Urinary bladder (tissue), 3 donors: ENCODE measurements at regions not wholly inside any gene's neighbourhood (a gene's known extent, or its start where the extent isn't known, plus 50 kb on each side); places are given as distances from the start of the nearest gene placed in this dataset.
A peak's percentile ranks its signal among the peaks of the same experiment; 100 is the strongest.

Experiments used
- DNase-seq: peaks from one replicate; pipeline ENCODE4 v3.0.0-alpha.2; 2015; ENCODE audit errors: extremely low spot score
- H3K27ac ChIP-seq: one replicate; pipeline ENCODE4 v1.5.1; 2013; ENCODE audit warnings: low read depth, mild to moderate bottlenecking, moderate library complexity
- H3K36me3 ChIP-seq: one replicate; pipeline ENCODE4 v1.6.1; 2013; ENCODE audit warnings: mild to moderate bottlenecking, moderate library complexity; ENCODE audit not compliant: insufficient read depth
- H3K4me1 ChIP-seq: one replicate; pipeline ENCODE4 v1.6.1; 2013; ENCODE audit warnings: mild to moderate bottlenecking, moderate library complexity; ENCODE audit not compliant: insufficient read depth
- H3K4me3 ChIP-seq: one replicate; pipeline ENCODE4 v1.5.1; 2013; ENCODE audit warnings: low read depth, low read length
- WGBS: extraction: QIAGEN DNeasy Blood & Tissue Kit; methylation state at CpG from one replicate; pipeline ENCODE4 v1.1.7; 2013; 5-methylcytosine and 5-hydroxymethylcytosine counted together
- donor health status: healthy with polysubstance abuse.
- donor health status: healthy.

DNA sequence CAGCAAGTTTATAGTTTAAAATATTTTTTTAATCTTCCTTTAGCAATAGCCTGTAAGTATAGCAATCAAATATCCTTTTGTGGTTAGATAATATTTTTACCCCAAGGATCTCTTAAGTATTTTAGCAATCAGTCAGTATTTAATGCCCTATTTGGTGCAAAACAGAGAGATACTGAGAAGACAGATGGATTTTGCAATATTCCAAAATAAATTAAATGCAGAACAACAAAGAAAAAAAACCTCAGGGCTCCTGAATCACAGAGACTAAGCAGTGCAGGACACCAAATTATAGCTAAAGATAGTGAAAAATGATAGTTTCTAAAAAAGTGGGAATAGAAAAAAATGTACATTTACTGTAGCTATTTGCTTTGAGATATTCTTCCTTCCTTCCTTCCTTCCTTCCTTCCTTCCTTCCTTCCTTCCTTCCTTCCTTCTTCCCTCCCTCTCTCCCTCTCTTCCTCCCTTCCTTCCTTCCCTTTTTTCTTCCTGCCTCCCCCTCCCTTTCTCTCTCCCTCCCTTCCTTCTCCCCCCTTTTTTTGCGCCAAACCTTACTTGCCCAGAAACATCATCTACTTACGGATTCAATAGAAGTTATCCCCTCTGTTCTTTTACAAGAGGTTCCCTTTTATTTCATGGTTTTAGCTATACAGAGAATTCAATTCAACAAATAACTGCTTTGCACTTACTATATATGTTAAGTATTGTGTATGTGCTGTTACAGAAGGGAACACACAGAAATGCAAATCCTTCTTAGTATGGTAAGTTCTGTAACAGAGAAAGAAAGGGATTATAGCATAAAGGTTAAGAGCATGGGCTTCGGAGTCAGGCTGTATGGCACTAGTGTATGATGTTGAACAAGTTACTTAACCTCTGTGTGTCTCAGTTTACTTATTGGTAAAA is 219.0 kb downstream of the CPE start:
- H3K4me1 ChIP-seq, result no peaks in the 10 kb centered on the region
- no peak for DNase-seq
- H3K4me3 ChIP-seq, result no peak overlapping the region
- 92% methylated on average over 3 of the region's 3 CpGs for WGBS
- no peaks in the 10 kb centered on the region for H3K36me3 ChIP-seq
- H3K27ac ChIP-seq, result no peak overlapping the region

DNA sequence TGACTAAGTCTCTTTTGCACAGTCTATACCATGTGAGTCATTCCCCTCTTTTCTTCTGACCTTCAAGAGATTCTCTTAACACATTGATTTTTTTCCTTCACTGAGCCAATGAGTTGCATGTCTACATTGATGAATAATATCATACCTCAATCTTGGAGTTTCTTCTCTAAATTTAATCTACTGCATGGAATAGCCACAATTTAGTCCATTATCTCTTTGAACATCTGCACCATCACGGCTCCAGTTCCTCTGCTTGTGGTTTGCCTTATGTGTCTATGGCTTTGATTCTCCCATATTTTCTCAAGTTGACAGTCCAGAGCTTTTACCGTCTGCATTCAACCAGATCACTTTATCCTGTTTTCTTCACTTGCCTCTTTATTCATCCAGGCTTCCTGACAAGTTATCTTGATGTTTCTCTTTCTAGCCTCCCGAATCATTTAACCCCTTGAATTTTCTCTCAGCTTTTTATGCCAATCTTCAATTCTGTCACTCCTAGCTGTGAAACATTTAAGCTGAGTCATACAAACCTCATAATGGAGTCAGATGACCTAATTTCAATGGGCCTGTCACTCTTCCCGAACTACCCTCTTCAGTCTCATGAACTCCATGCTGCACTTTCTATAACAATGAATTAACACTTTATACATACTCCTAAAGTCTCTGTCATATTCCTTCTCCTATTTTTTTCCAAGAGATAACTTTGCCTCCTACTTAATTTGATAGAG is 222.3 kb downstream of the CPE start:
- no peak overlapping the region for H3K4me3 ChIP-seq
- H3K27ac ChIP-seq, result no peak overlapping the region
- no peaks in the 10 kb centered on the region for H3K36me3 ChIP-seq
- 71% methylated on average over 4 of the region's 4 CpGs for WGBS
- DNase-seq, result no peak
- no peaks in the 10 kb centered on the region for H3K4me1 ChIP-seq

DNA sequence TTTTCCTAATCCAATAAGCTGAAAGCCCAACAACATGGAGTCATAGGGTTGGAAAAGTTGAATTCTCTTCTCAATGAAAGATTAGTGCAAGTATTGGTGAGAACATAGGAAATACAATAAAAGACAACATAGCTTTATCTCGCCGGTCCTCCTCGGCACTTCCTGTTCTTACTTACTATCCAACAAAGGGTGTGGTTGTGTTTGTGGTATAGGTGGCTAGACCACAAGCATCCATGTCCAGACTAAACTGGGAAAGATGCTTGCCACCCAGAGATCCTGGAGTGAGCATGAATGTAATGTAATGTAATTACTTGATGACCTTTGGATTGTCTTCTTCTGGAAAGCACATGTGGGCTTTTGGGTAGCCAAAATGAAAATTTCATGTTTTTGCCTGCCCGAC is 223.8 kb downstream of the CPE start:
- Histone ChIP-seq H3K27ac (no peak overlapping the region), H3K4me1 (no peaks in the 10 kb centered on the region), H3K4me3 (no peak overlapping the region), H3K36me3 (no peaks in the 10 kb centered on the region)
- WGBS, result 75% methylated on average over 4 of the region's 4 CpGs
- no peak for DNase-seq

- Histone ChIP-seq H3K27ac (no peak overlapping the region), H3K4me3 (no peak overlapping the region), H3K36me3 (no peaks in the 10 kb centered on the region), H3K4me1 (no peaks in the 10 kb centered on the region)
- no peak for DNase-seq
- 66% methylated on average over 2 of the region's 2 CpGs for WGBS
Measured at GRCh38 chr4:165604181-165604580, 225.4 kb downstream of the CPE start.

- H3K36me3 ChIP-seq, result no peaks in the 10 kb centered on the region
- DNase-seq, result no peak
- H3K27ac ChIP-seq, result no peak overlapping the region
- no peaks in the 10 kb centered on the region for H3K4me1 ChIP-seq
- WGBS, result 82% methylated on average over 1 of the region's 1 CpG
- H3K4me3 ChIP-seq, result no peak overlapping the region
Measured at GRCh38 chr4:165605811-165606210, 227.0 kb downstream of the CPE start.

DNA sequence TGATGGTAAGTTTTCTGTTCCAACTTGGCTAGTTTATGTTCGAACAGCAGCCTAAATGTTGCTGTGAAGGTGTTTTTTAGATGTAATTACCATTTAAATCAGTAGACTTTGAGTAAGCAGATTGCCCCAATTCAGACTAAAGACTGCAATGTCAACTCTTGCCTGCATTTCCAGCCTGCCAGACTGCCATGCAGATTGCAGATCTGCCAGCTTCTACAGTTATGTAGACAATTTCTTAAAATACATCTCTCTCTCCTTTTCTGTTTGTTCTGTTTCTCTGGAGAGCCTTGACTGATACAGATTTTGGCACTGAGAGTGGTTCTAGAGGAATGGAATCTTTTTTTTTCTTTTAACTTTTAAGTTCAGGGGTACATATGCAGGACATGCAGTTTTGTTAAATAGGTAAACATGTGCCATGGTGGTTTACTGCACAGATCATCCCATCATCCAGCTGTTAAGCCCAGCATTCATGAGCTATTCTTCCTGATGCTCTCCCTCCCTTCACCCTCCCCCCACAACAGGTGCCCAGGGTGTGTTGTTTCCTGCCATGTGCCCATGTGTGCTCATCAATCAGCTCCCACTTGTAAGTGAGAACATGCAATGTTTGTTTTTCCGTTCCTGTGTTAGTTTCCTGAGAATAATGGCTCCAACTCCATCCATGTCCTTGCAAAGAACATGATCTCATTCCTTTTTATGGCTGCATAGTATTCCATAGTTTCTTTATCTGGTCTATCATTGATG is 227.8 kb downstream of the CPE start:
- WGBS, result 84% methylated on average over 2 of the region's 2 CpGs
- no peak for DNase-seq
- Histone ChIP-seq H3K27ac (no peak overlapping the region), H3K36me3 (no peaks in the 10 kb centered on the region), H3K4me3 (no peak overlapping the region), H3K4me1 (no peaks in the 10 kb centered on the region)

- Histone ChIP-seq H3K27ac (no peak overlapping the region), H3K4me1 (no peaks in the 10 kb centered on the region), H3K36me3 (no peaks in the 10 kb centered on the region), H3K4me3 (no peak overlapping the region)
- no peak for DNase-seq
- WGBS, result 94% methylated on average over 2 of the region's 2 CpGs
Measured at GRCh38 chr4:165609653-165610052, 230.8 kb downstream of the CPE start.

DNA sequence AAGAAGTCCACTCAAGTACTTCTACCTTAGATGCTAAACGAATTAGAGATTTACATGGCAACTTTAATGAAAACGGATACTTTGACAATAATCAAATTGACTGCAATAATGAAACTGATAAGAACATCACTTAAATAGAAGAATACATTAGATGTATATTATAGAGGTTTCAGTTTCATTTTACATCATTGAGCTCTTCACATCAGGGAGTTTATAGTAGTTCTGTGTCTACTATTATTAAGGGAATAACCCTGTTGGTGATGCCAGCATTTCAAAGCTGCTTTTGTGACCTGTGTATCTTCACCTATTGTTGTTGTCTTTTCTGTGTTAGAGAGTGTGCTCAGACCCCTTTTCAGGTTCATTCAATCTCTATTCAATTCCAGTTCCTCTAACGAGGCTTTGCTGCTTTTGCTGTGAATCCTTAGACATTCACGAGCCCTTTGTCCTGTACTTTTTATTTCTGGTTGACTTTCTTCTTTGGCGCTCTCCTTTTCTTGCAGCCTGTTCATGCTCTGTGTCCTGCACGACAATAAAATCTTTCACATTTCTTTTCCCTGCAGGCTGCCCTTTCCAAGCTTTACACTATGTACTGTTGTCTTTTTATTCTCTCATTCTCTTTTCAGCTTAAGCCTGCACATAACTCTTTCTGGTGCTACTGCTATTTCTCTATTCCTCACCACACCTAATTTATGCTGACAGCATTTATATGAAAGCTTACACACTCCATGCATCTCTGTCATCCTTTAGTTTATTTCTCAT is 232.1 kb downstream of the CPE start:
- no peak for DNase-seq
- H3K4me3 ChIP-seq, result no peak overlapping the region
- no peaks in the 10 kb centered on the region for H3K4me1 ChIP-seq
- no peak overlapping the region for H3K27ac ChIP-seq
- H3K36me3 ChIP-seq, result no peaks in the 10 kb centered on the region
- 46% methylated on average over 6 of the region's 6 CpGs for WGBS

GRCh38 chr4:165612936-165613335 is 234.1 kb downstream of the CPE start:
- no peaks in the 10 kb centered on the region for H3K36me3 ChIP-seq
- no peak overlapping the region for H3K27ac ChIP-seq
- no peaks in the 10 kb centered on the region for H3K4me1 ChIP-seq
- no peak for DNase-seq
- H3K4me3 ChIP-seq, result no peak overlapping the region
- WGBS, result 40% methylated on average over 1 of the region's 1 CpG

GRCh38 chr4:165613581-165613980 is 234.8 kb downstream of the CPE start:
- H3K27ac ChIP-seq, result no peak overlapping the region
- 82% methylated on average over 2 of the region's 2 CpGs for WGBS
- H3K4me3 ChIP-seq, result no peak overlapping the region
- no peaks in the 10 kb centered on the region for H3K4me1 ChIP-seq
- no peak for DNase-seq
- H3K36me3 ChIP-seq, result no peaks in the 10 kb centered on the region

DNA sequence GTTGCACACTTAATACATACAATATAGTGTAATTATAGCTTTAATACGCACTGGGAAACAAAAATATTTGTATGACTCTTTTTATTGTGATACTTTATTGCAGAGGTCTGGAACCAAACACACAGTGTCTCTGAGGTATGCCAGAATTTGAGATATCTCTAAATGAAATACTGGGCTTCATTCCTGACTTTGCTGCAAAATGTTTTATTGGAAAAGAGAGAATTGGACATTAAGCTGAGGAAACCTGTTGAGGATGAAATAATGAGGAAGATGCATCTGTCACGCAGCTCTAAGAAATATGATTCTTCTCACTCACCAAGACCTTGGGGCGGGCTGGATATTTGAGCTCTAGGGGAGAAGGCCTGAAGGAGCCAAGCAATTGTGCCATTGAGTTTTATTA is 242.1 kb downstream of the CPE start:
- Histone ChIP-seq H3K4me1 (no peaks in the 10 kb centered on the region), H3K4me3 (no peak overlapping the region), H3K36me3 (no peaks in the 10 kb centered on the region), H3K27ac (no peak overlapping the region)
- DNase-seq, result peak; percentile 20
- WGBS, result 70% methylated on average over 3 of the region's 3 CpGs

DNA sequence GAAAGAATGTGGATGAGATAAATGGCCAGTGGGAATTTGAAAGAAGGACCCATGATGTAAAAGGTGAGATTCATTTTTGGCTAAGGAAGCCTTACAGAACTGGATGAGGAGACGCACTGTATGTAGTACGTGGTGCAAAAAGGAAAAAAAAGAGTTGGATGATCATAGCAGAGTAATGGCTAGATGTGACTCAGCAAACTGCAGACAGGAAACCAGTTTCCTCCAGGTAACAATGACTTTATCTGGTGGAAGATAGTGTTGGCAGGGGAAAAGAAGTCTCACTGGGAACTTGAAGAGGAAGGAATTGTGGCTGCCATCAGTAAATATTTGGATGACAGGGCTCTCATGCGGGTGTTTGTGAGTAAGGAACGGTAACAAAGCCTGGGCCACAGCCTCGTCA is 243.2 kb downstream of the CPE start:
- DNase-seq, result no peak
- 70% methylated on average over 5 of the region's 5 CpGs for WGBS
- Histone ChIP-seq H3K36me3 (no peaks in the 10 kb centered on the region), H3K4me3 (no peak overlapping the region), H3K27ac (no peak overlapping the region), H3K4me1 (no peaks in the 10 kb centered on the region)

DNA sequence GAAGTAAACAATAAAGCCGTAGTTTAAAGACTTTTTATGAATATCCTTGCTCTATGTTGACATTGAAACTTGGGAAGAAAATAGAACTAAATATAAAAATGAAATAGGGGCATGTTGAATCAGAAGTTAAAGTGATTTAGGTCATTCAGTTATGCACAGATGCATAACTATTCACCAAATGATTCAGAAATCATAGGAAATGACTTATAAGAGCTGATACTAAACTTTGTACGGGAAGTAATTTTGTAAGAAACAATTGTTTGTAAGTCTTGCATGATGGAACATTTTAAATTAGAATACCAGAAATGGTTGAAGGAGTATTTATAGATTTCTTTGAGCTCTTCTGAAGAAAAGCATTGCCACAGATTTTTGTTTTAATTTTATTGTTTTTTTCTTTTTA is 246.5 kb downstream of the CPE start:
- no peak overlapping the region for H3K27ac ChIP-seq
- 71% methylated on average over 2 of the region's 2 CpGs for WGBS
- no peaks in the 10 kb centered on the region for H3K4me1 ChIP-seq
- DNase-seq, result no peak
- H3K4me3 ChIP-seq, result no peak overlapping the region
- H3K36me3 ChIP-seq, result no peaks in the 10 kb centered on the region
